ENCODE measurements at regions not wholly inside any gene's neighbourhood (a gene's known extent, or its start where the extent isn't known, plus 50 kb on each side); places are given as distances from the start of the nearest gene placed in this dataset.

GRCh38 chr2:187129868-187130267 lies 280.9 kb upstream of the ZSWIM2 start:
- no peak for TF ChIP-seq CTCF (conservative IDR thresholded peaks at IDR 0.05)
- no peak for TF ChIP-seq ZFX (IDR thresholded peaks at IDR 0.05)
